ENCODE measurements at regions not wholly inside any gene's neighbourhood (a gene's known extent, or its start where the extent isn't known, plus 50 kb on each side); places are given as distances from the start of the nearest gene placed in this dataset.

DNA sequence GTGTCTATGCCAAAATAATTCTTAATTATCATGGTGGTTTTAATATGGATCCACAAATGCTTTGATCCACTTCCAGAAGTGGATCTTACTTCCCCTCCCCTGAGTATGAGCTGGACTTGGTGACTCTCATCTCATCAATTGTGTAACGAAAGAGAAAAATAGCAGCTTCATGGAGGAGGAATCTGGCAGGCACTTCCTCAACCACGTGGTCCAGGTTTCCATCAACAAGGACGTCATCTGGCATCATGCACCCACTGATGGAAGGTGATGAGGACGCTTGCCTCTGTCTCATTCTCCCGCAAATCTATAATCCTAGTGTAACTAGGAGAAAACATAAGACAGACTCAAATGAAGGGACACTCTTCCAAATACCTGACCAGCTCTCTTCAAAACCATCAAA is 54.6 kb upstream of the S1PR3 start:
- no peak for TF ChIP-seq POLR2AphosphoS5 (IDR thresholded peaks at IDR 0.05)
- no peak for TF ChIP-seq POLR2A (IDR thresholded peaks at IDR 0.05)
- TF ChIP-seq, protein P1, sequence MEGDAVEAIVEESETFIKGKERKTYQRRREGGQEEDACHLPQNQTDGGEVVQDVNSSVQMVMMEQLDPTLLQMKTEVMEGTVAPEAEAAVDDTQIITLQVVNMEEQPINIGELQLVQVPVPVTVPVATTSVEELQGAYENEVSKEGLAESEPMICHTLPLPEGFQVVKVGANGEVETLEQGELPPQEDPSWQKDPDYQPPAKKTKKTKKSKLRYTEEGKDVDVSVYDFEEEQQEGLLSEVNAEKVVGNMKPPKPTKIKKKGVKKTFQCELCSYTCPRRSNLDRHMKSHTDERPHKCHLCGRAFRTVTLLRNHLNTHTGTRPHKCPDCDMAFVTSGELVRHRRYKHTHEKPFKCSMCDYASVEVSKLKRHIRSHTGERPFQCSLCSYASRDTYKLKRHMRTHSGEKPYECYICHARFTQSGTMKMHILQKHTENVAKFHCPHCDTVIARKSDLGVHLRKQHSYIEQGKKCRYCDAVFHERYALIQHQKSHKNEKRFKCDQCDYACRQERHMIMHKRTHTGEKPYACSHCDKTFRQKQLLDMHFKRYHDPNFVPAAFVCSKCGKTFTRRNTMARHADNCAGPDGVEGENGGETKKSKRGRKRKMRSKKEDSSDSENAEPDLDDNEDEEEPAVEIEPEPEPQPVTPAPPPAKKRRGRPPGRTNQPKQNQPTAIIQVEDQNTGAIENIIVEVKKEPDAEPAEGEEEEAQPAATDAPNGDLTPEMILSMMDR (IDR thresholded peaks at IDR 0.05 in 8 of 11, conservative IDR thresholded peaks at IDR 0.05 in 3 of 11): no peak

Measured in spleen (tissue), 7 donors.